ENCODE measurements at regions not wholly inside any gene's neighbourhood (a gene's known extent, or its start where the extent isn't known, plus 50 kb on each side); places are given as distances from the start of the nearest gene placed in this dataset.

DNA sequence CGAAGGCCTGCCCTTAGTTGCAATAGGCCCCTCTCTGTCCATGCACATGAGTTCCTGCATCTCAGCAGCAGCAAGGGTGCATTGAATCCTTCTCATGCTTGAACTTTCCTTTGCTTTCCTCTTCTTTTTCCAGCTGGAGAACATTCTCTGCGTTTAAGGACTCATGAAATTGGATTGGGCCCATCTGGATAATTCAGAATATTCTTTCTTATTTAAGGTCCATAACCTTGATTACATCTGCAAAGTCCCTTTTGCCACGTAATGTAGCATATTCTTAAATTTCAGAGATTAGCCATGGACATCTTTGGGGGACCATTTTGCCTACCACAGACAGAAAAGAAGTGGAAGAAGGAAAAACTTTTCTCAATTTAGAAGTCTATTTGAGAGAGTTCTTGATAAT is 159.7 kb upstream of the C21orf91 start:
- ATAC-seq (ENCODE audit: insufficient read depth, low FRiP score) (no peak), DNase-seq (no peak)
- Histone ChIP-seq H3K9me3 (ENCODE audit: control insufficient read depth in 4 of 4, insufficient read depth in 3 of 4, low read length in 3 of 4) (peaks cover 0 to 2% (median 0%) of the 10 kb centered on the region in 4 donors), H3K27me3 (ENCODE audit: control insufficient read depth in 3 of 3, insufficient read depth in 3 of 3, low read length in 2 of 3) (no peaks in the 10 kb centered on the region), H3K27ac (ENCODE audit: low read depth in 1 of 2, low read length in 1 of 2) (no peak overlapping the region), H3K9ac (ENCODE audit: insufficient read depth in 1 of 2, low read length in 2 of 2) (no peak overlapping the region), H3K36me3 (ENCODE audit: control insufficient read depth in 4 of 4, insufficient read depth in 4 of 4, low read length in 4 of 4) (no peaks in the 10 kb centered on the region), H3K4me3 (no peak overlapping the region), H3K4me1 (ENCODE audit: control insufficient read depth in 5 of 5, insufficient read depth in 5 of 5, low read length in 5 of 5) (peaks cover 0 to 7% (median 0%) of the 10 kb centered on the region in 5 donors)
- TF ChIP-seq, protein P1, sequence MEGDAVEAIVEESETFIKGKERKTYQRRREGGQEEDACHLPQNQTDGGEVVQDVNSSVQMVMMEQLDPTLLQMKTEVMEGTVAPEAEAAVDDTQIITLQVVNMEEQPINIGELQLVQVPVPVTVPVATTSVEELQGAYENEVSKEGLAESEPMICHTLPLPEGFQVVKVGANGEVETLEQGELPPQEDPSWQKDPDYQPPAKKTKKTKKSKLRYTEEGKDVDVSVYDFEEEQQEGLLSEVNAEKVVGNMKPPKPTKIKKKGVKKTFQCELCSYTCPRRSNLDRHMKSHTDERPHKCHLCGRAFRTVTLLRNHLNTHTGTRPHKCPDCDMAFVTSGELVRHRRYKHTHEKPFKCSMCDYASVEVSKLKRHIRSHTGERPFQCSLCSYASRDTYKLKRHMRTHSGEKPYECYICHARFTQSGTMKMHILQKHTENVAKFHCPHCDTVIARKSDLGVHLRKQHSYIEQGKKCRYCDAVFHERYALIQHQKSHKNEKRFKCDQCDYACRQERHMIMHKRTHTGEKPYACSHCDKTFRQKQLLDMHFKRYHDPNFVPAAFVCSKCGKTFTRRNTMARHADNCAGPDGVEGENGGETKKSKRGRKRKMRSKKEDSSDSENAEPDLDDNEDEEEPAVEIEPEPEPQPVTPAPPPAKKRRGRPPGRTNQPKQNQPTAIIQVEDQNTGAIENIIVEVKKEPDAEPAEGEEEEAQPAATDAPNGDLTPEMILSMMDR (IDR thresholded peaks at IDR 0.05; ENCODE audit: control extremely low read depth, extremely low read depth), result no peak
- WGBS, 2 donors, result 95% methylated on average over 3 of the region's 3 CpGs

DNA sequence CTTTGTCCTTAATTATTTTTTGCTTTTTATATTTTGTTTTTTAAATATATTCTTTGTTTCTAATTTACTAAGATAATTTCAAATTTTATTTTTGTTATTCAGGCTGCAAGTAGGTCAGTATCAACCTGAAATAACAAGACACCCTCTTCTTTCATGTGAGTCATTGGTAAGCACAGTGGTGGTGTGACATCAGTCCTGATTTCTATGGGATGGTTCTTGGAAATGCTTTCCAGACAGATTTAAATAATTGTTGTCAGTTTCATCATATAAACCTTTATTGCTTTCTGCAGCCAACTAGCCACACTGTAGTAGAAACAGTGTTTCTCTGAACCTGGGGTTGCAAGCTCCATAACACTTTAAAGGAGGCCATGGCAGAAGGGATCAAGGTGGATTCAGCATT is 157.5 kb upstream of the C21orf91 start:
- TF ChIP-seq, protein P1 (IDR thresholded peaks at IDR 0.05; ENCODE audit: control extremely low read depth, extremely low read depth), result no peak

DNA sequence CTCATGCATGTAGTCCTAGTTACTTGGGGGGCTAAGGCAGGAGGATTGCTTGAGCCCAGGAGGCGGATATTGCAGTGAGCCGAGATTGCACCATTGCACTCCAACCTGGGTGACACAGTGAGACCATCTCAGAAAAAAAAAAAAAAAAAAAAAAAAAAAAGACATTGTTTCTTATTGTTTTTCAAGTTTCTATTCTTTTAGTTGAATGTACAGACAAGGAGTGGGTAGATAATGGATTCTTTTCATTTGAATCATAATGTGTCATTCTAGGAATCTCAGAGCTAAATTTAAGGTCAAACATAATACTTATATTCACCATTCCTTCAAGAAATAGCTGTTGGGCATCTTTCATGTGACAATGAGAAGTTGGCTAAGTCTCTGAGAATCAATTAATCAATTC is 157.0 kb upstream of the C21orf91 start:
- Histone ChIP-seq H3K27ac (ENCODE audit: low read depth in 1 of 2, low read length in 1 of 2) (no peak overlapping the region), H3K27me3 (ENCODE audit: control insufficient read depth in 3 of 3, insufficient read depth in 3 of 3, low read length in 2 of 3) (no peaks in the 10 kb centered on the region), H3K4me1 (ENCODE audit: control insufficient read depth in 5 of 5, insufficient read depth in 5 of 5, low read length in 5 of 5) (peaks cover 0 to 7% (median 0%) of the 10 kb centered on the region in 5 donors), H3K9me3 (ENCODE audit: control insufficient read depth in 4 of 4, insufficient read depth in 3 of 4, low read length in 3 of 4) (peaks cover 0 to 2% (median 0%) of the 10 kb centered on the region in 4 donors), H3K4me3 (no peak overlapping the region), H3K9ac (ENCODE audit: insufficient read depth in 1 of 2, low read length in 2 of 2) (no peak overlapping the region), H3K36me3 (ENCODE audit: control insufficient read depth in 4 of 4, insufficient read depth in 4 of 4, low read length in 4 of 4) (no peaks in the 10 kb centered on the region)
- 89 to 92% methylated on average over 2 of the region's 2 CpGs for WGBS, 2 donors
- ATAC-seq (ENCODE audit: insufficient read depth, low FRiP score) (no peak), DNase-seq (no peak)
- TF ChIP-seq, protein P1 (IDR thresholded peaks at IDR 0.05; ENCODE audit: control extremely low read depth, extremely low read depth), result no peak

More for the DNA sequence above, 157.5 kb upstream of the C21orf91 start:
- no peak overlapping the region for H3K27ac ChIP-seq (ENCODE audit: low read depth in 1 of 2, low read length in 1 of 2)
- DNase-seq (no peak), ATAC-seq (ENCODE audit: insufficient read depth, low FRiP score) (no peak)
- no peaks in the 10 kb centered on the region for H3K36me3 ChIP-seq (ENCODE audit: control insufficient read depth in 4 of 4, insufficient read depth in 4 of 4, low read length in 4 of 4)
- no peak overlapping the region for H3K9ac ChIP-seq (ENCODE audit: insufficient read depth in 1 of 2, low read length in 2 of 2)
- no peaks in the 10 kb centered on the region for H3K27me3 ChIP-seq (ENCODE audit: control insufficient read depth in 3 of 3, insufficient read depth in 3 of 3, low read length in 2 of 3)
- no peak overlapping the region for H3K4me3 ChIP-seq
- peaks cover 0 to 2% (median 0%) of the 10 kb centered on the region in 4 donors for H3K9me3 ChIP-seq (ENCODE audit: control insufficient read depth in 4 of 4, insufficient read depth in 3 of 4, low read length in 3 of 4)
- H3K4me1 ChIP-seq (ENCODE audit: control insufficient read depth in 5 of 5, insufficient read depth in 5 of 5, low read length in 5 of 5), result peaks cover 0 to 7% (median 0%) of the 10 kb centered on the region in 5 donors

DNA sequence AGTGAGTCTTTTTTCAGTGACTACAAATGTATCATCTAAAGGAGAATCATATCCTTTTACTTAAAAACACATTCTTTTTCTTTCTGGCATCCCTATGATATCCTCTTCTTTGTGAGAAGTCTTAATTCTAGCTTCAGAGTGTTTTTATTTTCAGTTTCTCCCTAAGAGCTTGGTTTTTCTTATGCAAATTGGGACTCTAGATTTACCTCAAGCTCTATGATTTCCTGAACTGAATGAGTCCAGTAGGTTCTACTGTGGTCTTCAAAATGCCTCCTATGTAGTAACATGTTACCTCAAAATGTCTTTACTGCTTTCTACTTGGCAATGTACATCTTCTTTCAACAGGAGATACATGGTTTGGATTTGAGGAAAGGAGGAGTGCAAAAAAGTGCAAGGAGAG is 148.2 kb upstream of the C21orf91 start:
- Histone ChIP-seq H3K27me3 (ENCODE audit: control insufficient read depth in 3 of 3, insufficient read depth in 3 of 3, low read length in 2 of 3) (no peaks in the 10 kb centered on the region), H3K9ac (ENCODE audit: insufficient read depth in 1 of 2, low read length in 2 of 2) (no peak overlapping the region), H3K4me1 (ENCODE audit: control insufficient read depth in 5 of 5, insufficient read depth in 5 of 5, low read length in 5 of 5) (peaks cover 0 to 9% (median 0%) of the 10 kb centered on the region in 5 donors), H3K27ac (ENCODE audit: low read depth in 1 of 2, low read length in 1 of 2) (no peak overlapping the region), H3K36me3 (ENCODE audit: control insufficient read depth in 4 of 4, insufficient read depth in 4 of 4, low read length in 4 of 4) (no peaks in the 10 kb centered on the region), H3K4me3 (no peak overlapping the region), H3K9me3 (ENCODE audit: control insufficient read depth in 4 of 4, insufficient read depth in 3 of 4, low read length in 3 of 4) (peaks cover 0 to 2% (median 0%) of the 10 kb centered on the region in 4 donors)
- DNase-seq (no peak), ATAC-seq (ENCODE audit: insufficient read depth, low FRiP score) (no peak)
- TF ChIP-seq, protein P1 (IDR thresholded peaks at IDR 0.05; ENCODE audit: control extremely low read depth, extremely low read depth), result no peak
